Neural progenitor cell (in vitro differentiated cells): ENCODE measurements at regions not wholly inside any gene's neighbourhood (a gene's known extent, or its start where the extent isn't known, plus 50 kb on each side); places are given as distances from the start of the nearest gene placed in this dataset.
"Not testable (repeated sequence)": the region's sequence is repeated elsewhere in the genome, so short reads cannot be mapped to it uniquely, and the experiment has no call there.

Source experiments
- DNase-seq: peaks from one replicate; pipeline ENCODE4 v3.0.0-alpha.2; 2016; ENCODE audit warnings: low spot score
- H2AFZ ChIP-seq: fragments of 200-600 bp; sonication (generic); replicated peaks from 2 replicates; pipeline ENCODE4 v1.6.1; 2016; ENCODE audit warnings: antibody characterized with exemption
- H3F3A ChIP-seq: fragments of 200-600 bp; sonication (generic); 2 replicates; pipeline ENCODE4 v1.6.1; 2016; ENCODE audit warnings: antibody characterized with exemption, low read depth
- H3K27ac ChIP-seq: fragments of 200-600 bp; sonication (generic); 2 replicates; pipeline ENCODE4 v1.5.1; 2016; ENCODE audit warnings: mild to moderate bottlenecking
- H3K27me3 ChIP-seq: fragments of 200-600 bp; sonication (generic); 2 replicates; pipeline ENCODE4 v1.6.1; 2016; ENCODE audit warnings: mild to moderate bottlenecking, moderate library complexity
- H3K36me3 ChIP-seq: fragments of 200-600 bp; sonication (generic); 2 replicates; pipeline ENCODE4 v1.5.1; 2016
- H3K4me1 ChIP-seq: fragments of 200-600 bp; sonication (generic); 2 replicates; pipeline ENCODE4 v1.6.1; 2016; ENCODE audit warnings: mixed run types
- H3K4me2 ChIP-seq: fragments of 200-600 bp; sonication (generic); 2 replicates; pipeline ENCODE4 v1.6.1; 2016
- H3K4me3 ChIP-seq: fragments of 200-600 bp; sonication (generic); 2 replicates; pipeline ENCODE4 v1.5.1; 2016
- H3K79me2 ChIP-seq: fragments of 200-600 bp; sonication (generic); 2 replicates; pipeline ENCODE4 v1.6.1; 2016; ENCODE audit warnings: low read depth
- H3K9ac ChIP-seq: fragments of 200-600 bp; sonication (generic); 2 replicates; pipeline ENCODE4 v1.6.1; 2016
- H3K9me3 ChIP-seq: fragments of 200-600 bp; sonication (generic); 2 replicates; pipeline ENCODE4 v1.5.1; 2016; ENCODE audit warnings: low read depth
- H4K20me1 ChIP-seq: fragments of 200-600 bp; sonication (generic); 2 replicates; pipeline ENCODE4 v1.6.1; 2016; ENCODE audit warnings: low read depth
- H3K27ac Mint-ChIP-seq: 3 replicates; pipeline ENCODE4 v1.8.0; 2021; ENCODE audit warnings: mixed read lengths
- H3K27me3 Mint-ChIP-seq: 2 replicates; pipeline ENCODE4 v1.8.0; 2022; ENCODE audit warnings: low read depth, mild to moderate bottlenecking, inconsistent platforms, moderate library complexity, mixed read lengths; ENCODE audit not compliant: insufficient read depth
- H3K36me3 Mint-ChIP-seq: 3 replicates; pipeline ENCODE4 v1.8.0; 2021; ENCODE audit warnings: mixed read lengths
- H3K4me1 Mint-ChIP-seq: 3 replicates; pipeline ENCODE4 v1.8.0; 2021; ENCODE audit warnings: mixed read lengths
- H3K4me3 Mint-ChIP-seq: 3 replicates; pipeline ENCODE4 v1.8.0; 2021; ENCODE audit warnings: mild to moderate bottlenecking, moderate library complexity, mixed read lengths
- H3K9me3 Mint-ChIP-seq: 3 replicates; pipeline ENCODE4 v1.8.0; 2020; ENCODE audit warnings: mixed read lengths
- EZH2 ChIP-seq: fragments of 200-600 bp; sonication (generic); IDR thresholded peaks from 2 replicates; pipeline ENCODE4 v1.6.1; 2017; ENCODE audit warnings: antibody characterized with exemption, mild to moderate bottlenecking, moderate library complexity
- EZH2phosphoT487 ChIP-seq: fragments of 200-600 bp; sonication (generic); IDR thresholded peaks from 2 replicates; pipeline ENCODE4 v1.6.1; 2017; ENCODE audit warnings: antibody characterized with exemption
- TF ChIP-seq, protein P1 (sequence below): fragments of 200-600 bp; sonication (generic); IDR thresholded peaks from 2 replicates; pipeline ENCODE4 v1.5.1; 2017; ENCODE audit warnings: antibody characterized with exemption, mild to moderate bottlenecking

GRCh38 chr6:159627939-159628338, 65.1 kb downstream of the SOD2 start:
- H3K9me3 ChIP-seq = no peaks in the 10 kb centered on the region
- no peaks in the 10 kb centered on the region for H3K27me3 ChIP-seq
- Mint-ChIP-seq H3K27me3 (no peaks in the 10 kb centered on the region), H3K27ac (no peak overlapping the region), H3K9me3 (no peaks in the 10 kb centered on the region), H3K4me1 (no peaks in the 10 kb centered on the region), H3K4me3 (no peak overlapping the region), H3K36me3 (no peaks in the 10 kb centered on the region)
- TF ChIP-seq EZH2 (no peak), EZH2phosphoT487 (no peak)
- TF ChIP-seq, protein P1, sequence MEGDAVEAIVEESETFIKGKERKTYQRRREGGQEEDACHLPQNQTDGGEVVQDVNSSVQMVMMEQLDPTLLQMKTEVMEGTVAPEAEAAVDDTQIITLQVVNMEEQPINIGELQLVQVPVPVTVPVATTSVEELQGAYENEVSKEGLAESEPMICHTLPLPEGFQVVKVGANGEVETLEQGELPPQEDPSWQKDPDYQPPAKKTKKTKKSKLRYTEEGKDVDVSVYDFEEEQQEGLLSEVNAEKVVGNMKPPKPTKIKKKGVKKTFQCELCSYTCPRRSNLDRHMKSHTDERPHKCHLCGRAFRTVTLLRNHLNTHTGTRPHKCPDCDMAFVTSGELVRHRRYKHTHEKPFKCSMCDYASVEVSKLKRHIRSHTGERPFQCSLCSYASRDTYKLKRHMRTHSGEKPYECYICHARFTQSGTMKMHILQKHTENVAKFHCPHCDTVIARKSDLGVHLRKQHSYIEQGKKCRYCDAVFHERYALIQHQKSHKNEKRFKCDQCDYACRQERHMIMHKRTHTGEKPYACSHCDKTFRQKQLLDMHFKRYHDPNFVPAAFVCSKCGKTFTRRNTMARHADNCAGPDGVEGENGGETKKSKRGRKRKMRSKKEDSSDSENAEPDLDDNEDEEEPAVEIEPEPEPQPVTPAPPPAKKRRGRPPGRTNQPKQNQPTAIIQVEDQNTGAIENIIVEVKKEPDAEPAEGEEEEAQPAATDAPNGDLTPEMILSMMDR = no peak
- H2AFZ ChIP-seq = no peak overlapping the region
- no peaks in the 10 kb centered on the region for H4K20me1 ChIP-seq
- DNase-seq = no peak
- H3K36me3 ChIP-seq = no peaks in the 10 kb centered on the region
- no peaks in the 10 kb centered on the region for H3K79me2 ChIP-seq
- H3K27ac ChIP-seq = no peak overlapping the region
- no peaks in the 10 kb centered on the region for H3F3A ChIP-seq
- no peaks in the 10 kb centered on the region for H3K4me1 ChIP-seq
- H3K4me2 ChIP-seq = no peak overlapping the region
- H3K9ac ChIP-seq = no peak overlapping the region
- H3K4me3 ChIP-seq = no peak overlapping the region

GRCh38 chr6:159626506-159626905, 66.5 kb downstream of the SOD2 start:
- H3K27ac ChIP-seq, H3K9me3 ChIP-seq, H3K36me3 Mint-ChIP-seq, H3K9ac ChIP-seq, H3K4me1 Mint-ChIP-seq, H3K27me3 Mint-ChIP-seq, H2AFZ ChIP-seq, H3K4me1 ChIP-seq, H3K9me3 Mint-ChIP-seq, H3K4me3 ChIP-seq, H3K36me3 ChIP-seq, H3K4me3 Mint-ChIP-seq, H3F3A ChIP-seq, H3K4me2 ChIP-seq, H3K79me2 ChIP-seq, DNase-seq, H3K27ac Mint-ChIP-seq, H4K20me1 ChIP-seq, H3K27me3 ChIP-seq: not testable (repeated sequence)

- no peaks in the 10 kb centered on the region for H3K4me1 Mint-ChIP-seq
- Histone ChIP-seq H3F3A (no peaks in the 10 kb centered on the region), H3K79me2 (no peaks in the 10 kb centered on the region), H3K9ac (no peak overlapping the region), H3K27ac (no peak overlapping the region), H3K36me3 (no peaks in the 10 kb centered on the region), H3K4me2 (no peak overlapping the region), H3K4me3 (no peak overlapping the region), H3K9me3 (no peaks in the 10 kb centered on the region), H3K4me1 (no peaks in the 10 kb centered on the region), H4K20me1 (no peaks in the 10 kb centered on the region), H2AFZ (no peak overlapping the region), H3K27me3 (no peaks in the 10 kb centered on the region)
- no peak overlapping the region for H3K27ac Mint-ChIP-seq
- no peak for TF ChIP-seq EZH2
- TF ChIP-seq EZH2phosphoT487 = no peak
- TF ChIP-seq, protein P1 = no peak
- no peaks in the 10 kb centered on the region for H3K36me3 Mint-ChIP-seq
- no peak for DNase-seq
- no peak overlapping the region for H3K4me3 Mint-ChIP-seq
- peaks cover under 1% of the 10 kb centered on the region for H3K9me3 Mint-ChIP-seq
- H3K27me3 Mint-ChIP-seq = no peaks in the 10 kb centered on the region
These were observed 69.9 kb downstream of the SOD2 start for GRCh38 chr6:159623156-159623555.

DNA sequence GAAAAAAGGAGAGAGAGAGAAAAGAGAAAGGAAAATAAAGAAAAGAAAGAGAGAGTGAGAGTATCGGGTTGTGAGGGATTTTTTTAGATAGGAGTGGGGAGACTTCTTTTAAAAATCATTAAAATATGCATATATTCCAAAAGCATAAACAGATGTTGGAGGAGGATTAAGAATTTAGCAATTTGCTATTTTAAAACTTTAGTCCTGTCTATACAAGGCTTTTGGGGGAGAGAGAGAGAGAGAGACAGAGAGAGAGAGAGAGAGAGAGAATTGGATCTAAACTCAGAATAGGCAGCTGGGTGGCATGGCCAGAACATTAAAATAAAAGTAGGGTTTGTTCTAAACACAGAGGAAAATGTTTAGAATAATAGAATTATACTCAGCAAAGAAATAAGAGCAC, 72.1 kb downstream of the SOD2 start:
- H3K9me3 ChIP-seq = no peaks in the 10 kb centered on the region

More for the DNA sequence above, 72.1 kb downstream of the SOD2 start:
- Mint-ChIP-seq H3K27ac (no peak overlapping the region), H3K27me3 (no peaks in the 10 kb centered on the region), H3K4me3 (no peak overlapping the region), H3K36me3 (no peaks in the 10 kb centered on the region), H3K9me3 (peaks cover 16% of the 10 kb centered on the region), H3K4me1 (no peaks in the 10 kb centered on the region)
- Histone ChIP-seq H3K4me3 (no peak overlapping the region), H3F3A (no peaks in the 10 kb centered on the region), H4K20me1 (no peaks in the 10 kb centered on the region), H3K9ac (no peak overlapping the region), H3K27ac (no peak overlapping the region), H3K79me2 (no peaks in the 10 kb centered on the region), H3K27me3 (no peaks in the 10 kb centered on the region), H3K4me1 (no peaks in the 10 kb centered on the region), H3K4me2 (no peak overlapping the region), H3K36me3 (no peaks in the 10 kb centered on the region), H2AFZ (no peak overlapping the region)
- no peak for TF ChIP-seq EZH2phosphoT487
- no peak for DNase-seq
